ENCODE measurements at regions not wholly inside any gene's neighbourhood (a gene's known extent, or its start where the extent isn't known, plus 50 kb on each side); places are given as distances from the start of the nearest gene placed in this dataset.

DNA sequence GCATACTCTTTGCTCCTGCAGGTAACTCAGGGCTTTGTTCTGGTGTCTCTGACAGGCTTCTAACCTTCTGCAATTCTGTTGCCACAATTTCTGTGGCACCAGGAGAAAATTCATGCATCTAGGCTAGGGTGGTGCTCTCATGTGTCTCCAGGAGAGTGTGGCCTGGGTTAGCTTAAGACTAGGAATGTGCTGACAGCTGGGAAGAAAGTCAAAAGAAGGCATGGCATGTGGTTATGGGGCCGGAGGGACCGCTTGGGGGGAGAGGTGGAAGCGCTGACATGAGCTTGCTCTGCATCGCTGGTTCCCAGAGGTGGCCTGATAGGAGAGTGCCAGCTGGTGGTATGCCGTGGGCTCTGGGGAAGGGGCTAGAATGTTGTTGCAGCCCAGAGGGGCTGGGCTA lies 173.3 kb upstream of the TNP1 start:
- TF ChIP-seq, protein P1, sequence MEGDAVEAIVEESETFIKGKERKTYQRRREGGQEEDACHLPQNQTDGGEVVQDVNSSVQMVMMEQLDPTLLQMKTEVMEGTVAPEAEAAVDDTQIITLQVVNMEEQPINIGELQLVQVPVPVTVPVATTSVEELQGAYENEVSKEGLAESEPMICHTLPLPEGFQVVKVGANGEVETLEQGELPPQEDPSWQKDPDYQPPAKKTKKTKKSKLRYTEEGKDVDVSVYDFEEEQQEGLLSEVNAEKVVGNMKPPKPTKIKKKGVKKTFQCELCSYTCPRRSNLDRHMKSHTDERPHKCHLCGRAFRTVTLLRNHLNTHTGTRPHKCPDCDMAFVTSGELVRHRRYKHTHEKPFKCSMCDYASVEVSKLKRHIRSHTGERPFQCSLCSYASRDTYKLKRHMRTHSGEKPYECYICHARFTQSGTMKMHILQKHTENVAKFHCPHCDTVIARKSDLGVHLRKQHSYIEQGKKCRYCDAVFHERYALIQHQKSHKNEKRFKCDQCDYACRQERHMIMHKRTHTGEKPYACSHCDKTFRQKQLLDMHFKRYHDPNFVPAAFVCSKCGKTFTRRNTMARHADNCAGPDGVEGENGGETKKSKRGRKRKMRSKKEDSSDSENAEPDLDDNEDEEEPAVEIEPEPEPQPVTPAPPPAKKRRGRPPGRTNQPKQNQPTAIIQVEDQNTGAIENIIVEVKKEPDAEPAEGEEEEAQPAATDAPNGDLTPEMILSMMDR (IDR thresholded peaks at IDR 0.05), result no peak
- no peak for TF ChIP-seq POLR2A (IDR thresholded peaks at IDR 0.05)

All from uterus (tissue), 2 donors.